GM21515 (cell line): ENCODE measurements at regions not wholly inside any gene's neighbourhood (a gene's known extent, or its start where the extent isn't known, plus 50 kb on each side); places are given as distances from the start of the nearest gene placed in this dataset.
"Not testable (repeated sequence)": the region's sequence is repeated elsewhere in the genome, so short reads cannot be mapped to it uniquely, and the experiment has no call there.

Experiments
- ATAC-seq: cut with Tn5 transposase; IDR thresholded peaks from one replicate; pipeline ENCODE4 v1.9.1; 2021; ENCODE audit not compliant: unreplicated experiment

DNA sequence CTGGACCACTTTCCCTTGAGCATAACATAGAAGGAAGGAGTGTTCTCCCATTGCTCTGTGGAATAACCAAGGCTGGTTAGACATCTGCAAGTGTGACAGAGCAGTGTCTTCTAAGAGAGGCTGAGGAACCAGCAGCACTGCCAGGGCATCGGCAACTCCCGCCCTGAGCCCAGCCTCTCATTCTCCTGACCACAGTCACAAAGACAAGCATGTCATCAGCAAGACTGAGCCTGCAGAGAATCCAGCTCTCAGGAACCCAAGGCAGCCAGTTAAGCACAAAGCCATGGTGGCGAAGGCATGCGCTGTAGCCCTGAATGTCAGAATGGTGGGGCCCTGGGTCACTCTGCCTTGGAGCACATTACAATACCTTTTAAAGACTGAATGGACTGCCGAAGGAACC is 253.9 kb downstream of the AGTPBP1 start:
- no peak for ATAC-seq

DNA sequence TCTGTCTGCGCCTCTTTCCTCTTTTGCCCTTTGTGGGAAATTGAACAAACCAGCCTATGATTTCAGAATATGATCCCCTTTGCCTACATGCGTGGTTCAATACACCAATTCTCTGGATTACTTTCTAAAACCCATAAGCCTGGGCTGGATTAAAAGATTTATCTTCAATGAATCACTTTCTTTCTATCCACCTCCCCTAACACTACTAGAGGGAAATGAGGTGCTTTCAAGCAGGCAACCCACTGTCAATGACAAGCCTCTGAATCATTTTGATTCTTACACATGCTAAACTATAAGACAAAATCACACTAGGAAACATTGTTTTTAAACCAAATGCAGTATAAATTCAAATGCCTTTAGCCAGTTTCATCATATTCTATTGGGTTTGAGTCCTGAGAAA is 257.5 kb downstream of the AGTPBP1 start:
- ATAC-seq = no peak

DNA sequence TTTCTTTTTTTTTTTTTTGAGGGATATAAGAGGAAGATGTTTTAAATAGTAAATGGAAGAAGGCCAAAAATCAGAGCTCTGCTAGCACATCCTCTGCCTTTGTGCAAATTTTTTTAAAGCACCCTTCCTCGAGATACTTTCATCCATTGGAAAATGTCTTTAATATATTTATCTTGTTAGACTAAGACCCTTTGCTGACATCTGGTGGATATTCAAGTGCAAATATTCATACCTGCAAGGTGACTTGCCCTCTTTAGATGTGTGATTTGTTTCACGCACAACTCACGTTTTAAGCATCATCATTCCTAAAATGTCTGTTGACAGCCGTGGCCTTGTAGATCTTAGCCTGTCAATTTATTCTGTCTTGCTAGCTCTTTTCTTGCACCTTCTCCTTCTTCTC is 258.5 kb downstream of the AGTPBP1 start:
- no peak for ATAC-seq

DNA sequence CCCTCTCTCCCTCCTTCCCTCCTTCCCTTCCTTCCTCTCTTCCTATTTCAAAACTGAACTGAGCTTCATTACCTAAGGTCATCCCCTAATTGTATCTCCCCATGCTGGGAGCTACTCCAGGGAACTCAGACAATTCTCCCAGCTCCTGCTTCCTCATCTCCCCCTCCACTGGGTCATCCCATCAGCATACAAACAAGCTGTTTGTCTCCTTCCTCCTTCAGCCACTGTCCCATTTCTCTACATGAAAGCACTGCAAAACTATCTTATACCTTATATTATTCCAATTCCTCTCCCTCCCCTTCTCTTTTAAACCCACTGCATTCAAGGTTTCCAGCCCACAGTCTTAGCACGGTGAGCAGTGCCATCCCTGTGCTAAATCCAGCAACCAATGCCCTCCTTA is 262.4 kb downstream of the AGTPBP1 start:
- ATAC-seq = no peak

DNA sequence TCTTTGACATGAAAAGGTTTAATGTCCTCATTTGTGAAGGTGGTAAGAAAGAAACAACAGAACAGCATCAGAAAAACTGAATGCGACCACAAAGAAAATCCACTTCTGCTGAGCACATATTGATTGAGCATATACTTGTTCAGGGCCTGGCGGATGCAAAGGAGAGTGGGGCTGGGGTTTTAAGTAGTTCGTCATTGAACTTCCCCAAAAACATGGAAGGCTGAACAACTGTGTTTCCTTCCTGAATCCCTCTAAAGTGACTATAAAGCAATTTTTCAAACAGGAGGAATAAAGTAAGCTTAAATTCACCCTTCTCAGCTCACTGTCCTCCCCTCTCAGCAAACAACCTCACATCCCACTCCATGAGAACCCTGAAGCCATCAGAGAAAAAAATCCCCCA is 262.9 kb downstream of the AGTPBP1 start:
- ATAC-seq = no peak

DNA sequence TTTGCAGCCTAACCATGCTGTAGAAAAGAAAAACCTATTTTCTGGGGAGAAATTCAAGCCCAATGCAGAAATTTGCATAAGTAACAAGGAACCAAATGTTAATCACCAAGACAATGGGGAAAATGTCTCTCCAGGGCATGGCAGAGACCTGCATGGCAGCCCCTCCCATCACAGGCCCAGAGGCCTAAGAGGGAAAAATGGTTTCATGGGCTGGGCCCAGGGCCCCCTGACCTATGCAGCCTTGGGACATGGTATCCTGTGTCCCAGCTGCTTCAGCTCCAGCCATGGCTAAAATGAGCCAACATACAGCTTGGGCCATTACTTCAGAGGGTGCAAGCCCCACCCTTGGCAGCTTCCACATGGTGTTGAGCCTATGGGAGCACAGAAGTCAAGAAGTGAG is 266.9 kb downstream of the AGTPBP1 start:
- not testable (repeated sequence) for ATAC-seq

DNA sequence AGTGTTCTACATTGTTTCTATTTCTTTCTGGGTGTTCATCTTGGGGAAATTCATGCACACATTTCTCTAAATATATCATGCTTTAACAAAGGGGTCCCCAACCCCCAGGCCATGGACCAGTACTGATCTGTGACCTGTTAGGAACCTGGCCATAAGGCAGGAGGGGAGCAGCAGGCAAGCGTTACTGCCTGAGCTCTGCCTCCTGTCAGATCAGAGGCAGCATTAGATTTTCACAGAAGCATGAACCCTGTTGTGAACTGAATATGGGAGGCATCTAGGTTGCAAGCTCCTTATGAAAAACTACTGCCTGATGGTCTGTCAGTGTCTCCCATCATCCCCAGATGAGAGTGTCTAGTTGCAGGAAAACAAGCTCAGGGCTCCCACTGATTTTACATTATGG is 270.0 kb downstream of the AGTPBP1 start:
- ATAC-seq = no peak

DNA sequence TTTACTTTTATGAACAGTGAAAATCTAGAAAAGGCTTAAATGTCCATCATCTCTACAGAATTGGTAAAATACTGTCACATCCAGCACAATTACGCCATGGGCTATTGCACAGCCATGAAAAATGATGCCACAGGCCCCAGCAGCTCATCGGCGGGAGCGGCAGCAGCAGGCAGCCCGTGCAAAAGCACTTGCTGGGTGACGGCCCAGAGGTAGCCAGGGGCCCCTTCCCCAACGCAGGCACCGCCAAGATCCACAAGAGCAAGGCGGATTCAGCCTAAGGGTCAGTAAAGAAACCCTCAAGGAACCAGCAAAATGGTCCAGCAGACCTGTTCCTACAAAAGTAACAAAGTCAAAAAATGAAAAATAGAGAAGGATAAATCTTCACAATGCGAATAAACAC is 272.7 kb downstream of the AGTPBP1 start:
- no peak for ATAC-seq

DNA sequence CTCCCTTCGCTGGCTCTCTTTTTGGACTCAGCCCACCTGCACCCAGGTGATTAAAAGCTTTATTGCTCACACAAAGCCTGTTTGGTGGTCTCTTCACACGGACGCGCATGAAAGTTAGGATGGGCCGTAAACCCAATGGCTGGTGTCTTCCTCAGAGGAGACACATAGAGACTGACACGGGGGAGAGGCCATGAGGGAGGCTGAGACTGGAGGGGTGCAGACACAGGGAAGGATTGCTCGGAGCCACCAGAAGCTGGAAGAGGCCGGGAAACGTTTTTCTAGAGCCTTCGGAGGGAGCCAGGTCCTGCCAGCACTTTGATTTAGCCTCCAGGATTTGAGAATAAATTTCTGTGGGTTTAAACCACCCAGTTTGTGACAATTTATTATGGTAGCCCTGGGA is 274.9 kb downstream of the AGTPBP1 start:
- ATAC-seq = no peak

DNA sequence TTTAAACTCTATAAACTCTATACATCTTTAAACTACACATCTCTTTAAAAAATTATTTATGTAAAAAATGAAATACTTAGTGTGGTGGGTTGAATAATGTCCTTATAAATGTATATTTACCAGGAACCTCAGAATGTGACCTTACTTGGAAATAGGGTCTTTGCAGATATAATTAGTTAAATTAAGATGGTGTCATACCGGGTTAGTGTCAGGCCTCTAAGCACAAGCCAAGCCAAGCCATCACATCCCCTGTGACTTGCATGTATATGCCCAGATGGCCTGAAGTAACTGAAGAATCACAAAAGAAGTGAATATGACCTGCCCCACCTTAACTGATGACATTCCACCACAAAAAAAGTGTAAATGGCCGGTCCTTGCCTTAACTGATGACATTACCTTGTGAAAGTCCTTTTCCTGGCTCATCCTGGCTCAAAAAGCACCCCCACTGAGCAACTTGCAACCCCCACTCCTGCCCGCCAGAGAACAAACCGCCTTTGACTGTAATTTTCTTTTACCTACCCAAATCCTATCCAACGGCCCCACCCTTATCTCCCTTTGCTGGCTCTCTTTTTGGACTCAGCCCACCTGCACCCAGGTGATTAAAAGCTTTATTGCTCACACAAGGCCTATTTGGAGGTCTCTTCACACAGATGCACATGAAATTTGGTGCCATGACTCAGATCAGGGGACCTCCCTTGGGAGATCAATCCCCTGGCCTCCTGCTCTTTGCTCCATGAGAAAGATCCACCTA is 283.5 kb downstream of the AGTPBP1 start:
- not testable (repeated sequence) for ATAC-seq

DNA sequence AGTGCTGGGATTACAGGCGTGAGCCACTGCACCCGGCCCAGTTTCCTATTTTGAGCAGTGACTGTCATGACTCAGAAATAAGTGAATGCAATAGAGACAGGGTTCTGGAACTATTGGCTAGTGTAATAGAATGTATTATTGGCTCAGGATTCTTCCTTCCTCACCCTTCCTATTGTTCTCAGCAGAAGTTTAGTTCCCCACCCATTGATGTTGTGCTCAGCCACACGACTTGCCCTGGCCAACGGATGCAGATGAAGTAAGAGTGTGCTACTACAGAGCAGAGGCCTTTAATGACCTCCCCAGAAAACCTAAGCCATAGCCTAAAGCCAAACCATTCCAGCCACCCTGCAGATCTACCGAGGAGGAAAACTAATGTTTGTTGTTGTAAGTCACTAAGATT is 287.9 kb downstream of the AGTPBP1 start:
- ATAC-seq = no peak

DNA sequence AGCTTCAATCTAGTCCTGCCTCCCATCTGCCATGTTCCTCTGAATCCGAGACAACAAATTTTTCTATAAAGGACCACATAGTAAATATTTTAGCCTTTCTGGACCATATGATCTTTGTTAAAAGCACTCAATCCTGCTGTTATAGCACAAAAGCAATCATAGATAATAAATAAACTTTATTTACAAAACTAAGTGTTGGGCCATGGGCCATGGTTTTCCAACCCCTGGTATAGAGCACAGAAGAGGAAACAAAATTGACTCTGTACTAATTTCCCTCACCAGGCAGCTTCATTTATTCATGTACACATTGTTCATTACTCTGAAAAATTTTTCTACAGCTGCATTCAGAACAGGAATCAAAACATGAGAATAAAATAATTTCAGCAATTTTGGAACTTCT is 288.9 kb downstream of the AGTPBP1 start:
- no peak for ATAC-seq

DNA sequence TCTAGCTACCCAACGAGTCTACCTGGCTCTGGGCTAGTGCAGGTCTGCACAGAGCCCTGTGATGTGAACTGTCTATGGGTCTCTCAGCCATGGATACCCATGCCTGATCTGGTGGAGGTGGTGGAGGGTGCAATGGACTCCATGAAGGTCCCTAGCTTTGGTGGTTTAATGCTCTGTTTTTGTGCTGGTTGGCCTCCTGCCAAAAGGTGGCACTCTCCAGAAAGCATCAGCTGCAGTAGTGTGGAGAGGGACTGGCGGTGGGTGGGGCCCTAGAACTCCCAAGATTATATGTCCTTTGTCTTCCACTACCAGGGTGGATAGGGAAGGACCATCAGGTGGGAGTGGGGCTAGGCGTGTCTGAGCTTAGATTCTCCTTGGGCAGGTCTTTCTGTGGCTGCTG is 290.1 kb downstream of the AGTPBP1 start:
- no peak for ATAC-seq

DNA sequence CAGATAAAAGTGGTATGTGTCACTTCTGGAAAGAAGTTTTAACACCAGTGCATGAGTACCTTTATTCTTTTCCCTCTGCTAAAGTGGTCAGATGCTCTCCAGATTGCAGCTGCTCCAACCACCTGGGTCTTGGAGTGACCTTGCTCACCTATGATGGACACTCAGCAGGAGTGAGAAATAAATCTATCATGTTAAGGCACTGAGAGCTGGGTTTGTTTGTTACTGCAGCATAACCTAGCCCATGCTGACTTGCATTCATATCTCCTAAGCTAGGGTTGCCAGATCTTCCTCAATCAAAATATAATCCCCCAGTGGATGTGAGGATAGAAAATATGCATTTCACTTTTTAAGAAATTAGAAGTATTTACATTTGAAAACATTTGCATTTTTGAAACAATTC is 295.9 kb downstream of the AGTPBP1 start:
- ATAC-seq = no peak

DNA sequence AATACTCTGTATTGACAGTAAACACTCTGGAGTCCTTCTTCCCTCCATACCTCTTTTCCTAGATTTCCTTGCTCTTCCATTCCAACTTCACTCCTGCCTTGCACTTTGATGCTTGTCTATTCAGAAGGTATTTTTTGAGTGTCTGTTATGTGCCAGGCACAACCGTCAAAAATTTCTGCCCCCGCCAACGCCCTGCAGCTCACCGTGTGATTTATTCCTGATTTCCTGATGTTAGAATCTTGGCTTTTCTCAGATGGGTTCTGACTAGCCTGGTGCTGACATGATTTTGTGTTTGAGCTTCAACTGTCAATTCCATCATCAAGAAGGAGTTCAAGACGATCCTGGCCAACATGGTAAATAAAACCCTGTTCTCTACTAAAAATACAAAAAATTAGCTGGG is 297.5 kb downstream of the AGTPBP1 start:
- ATAC-seq = no peak

DNA sequence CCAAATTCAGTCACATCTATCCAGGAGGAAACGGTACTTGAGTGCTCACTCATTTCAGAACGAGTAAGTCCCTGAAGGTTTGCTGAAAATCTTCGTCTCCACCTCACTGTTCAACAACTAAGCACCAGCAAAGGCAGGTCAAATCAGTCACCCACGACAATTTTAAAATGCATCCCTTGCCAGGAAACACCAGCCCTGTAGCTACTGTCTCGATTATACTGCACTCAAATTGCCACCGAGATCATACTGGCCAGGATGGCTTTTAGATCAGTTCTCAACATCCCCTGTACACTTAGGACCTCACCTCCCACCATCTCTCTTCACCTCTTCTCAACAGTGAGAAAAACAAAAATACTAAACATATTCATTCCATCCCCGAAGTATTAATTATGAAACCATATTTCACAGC is 298.6 kb downstream of the AGTPBP1 start:
- ATAC-seq = peak; percentile 64

DNA sequence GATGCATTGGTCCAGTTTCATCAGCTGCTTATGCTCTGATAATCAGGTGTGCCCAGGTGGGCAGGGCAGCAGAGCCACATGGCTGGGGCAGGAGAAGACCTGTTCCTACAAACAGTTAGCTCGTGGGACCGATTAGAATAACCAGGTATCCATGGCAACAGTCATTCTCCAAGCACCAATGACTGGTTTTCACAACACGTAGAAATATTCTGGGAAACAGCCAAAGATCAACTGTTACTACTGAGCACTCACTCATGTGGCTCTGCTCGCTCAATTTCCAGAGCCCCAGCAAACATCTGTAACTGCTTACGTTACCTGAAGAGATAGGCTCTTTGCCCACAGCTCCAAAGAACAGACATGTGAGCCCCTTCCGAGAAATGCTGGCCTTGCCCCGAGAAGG is 302.0 kb downstream of the AGTPBP1 start:
- ATAC-seq = no peak

DNA sequence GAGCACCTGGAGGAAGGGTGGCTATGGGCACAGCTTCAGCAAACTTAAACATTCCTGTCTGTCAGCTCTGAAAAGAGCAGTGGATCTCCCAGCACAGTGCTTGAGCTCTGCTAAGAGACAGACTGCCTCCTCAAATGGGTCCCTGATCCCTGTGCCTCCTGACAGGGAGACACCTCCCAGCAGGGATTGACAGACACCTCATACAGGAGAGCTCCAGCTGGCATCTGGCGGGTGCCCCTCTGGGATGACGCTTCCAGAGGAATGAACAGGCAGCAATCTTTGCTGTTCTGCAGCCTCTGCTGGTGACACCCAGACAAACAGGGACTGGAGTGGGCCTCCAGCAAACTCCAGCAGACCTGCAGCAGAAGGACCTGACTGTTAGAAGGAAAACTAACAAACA is 307.8 kb downstream of the AGTPBP1 start:
- not testable (repeated sequence) for ATAC-seq

DNA sequence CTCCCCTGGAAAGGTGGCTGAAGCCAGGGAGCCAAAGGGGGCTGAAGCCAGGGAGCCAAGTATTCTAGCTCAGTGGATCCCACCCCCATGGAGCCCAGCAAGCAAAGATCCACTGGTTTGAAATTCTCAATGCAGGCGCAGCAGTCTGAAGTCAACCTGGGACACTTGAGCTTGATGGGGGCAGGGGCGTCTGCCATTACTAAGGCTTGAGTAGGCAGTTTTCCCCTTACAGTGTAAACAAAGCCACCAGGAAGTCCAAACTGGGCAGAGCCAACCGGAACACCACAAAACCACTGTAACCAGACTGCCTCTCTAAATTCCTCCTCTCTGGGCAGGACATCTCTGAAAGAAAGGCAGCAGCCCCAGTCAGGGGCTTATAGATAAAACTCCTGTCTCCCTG is 308.2 kb downstream of the AGTPBP1 start:
- ATAC-seq = not testable (repeated sequence)

DNA sequence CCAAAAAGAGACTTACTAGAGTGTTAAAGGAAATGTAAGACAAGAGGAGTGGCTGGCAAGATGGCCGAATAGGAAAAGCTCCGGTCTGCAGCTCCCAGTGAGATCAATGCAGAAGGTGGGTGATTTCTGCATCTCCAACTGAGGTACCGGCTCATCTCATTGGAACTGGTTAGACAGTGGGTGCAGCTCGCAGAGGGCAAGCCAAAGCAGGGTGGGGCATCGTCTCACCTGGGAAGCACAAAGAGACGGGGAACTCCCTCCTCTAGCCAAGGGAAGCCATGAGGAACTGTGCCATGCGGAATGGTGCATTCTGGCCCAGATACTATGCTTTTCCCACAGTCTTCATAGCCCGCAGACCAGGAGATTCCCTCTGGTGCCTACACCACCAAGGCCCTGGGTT is 308.7 kb downstream of the AGTPBP1 start:
- ATAC-seq = no peak

DNA sequence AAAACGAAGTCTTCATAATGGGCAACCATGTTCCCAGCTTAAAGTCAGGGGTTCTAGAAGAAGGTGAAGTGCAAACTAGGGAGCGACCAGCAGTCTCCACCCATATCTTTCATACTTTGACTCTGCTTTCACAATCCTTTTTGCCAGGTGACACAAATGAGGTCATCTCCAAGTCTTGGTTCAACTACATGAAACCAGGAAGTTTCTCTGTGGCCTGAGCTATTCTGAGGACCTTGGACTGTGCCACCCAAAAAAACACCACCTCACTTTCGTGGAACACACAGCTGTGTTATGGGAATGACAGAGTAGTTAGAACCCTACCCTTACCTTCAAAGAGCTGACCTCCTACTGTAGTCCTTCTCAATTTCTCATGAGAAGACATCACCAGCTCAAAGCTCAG is 309.2 kb downstream of the AGTPBP1 start:
- no peak for ATAC-seq

DNA sequence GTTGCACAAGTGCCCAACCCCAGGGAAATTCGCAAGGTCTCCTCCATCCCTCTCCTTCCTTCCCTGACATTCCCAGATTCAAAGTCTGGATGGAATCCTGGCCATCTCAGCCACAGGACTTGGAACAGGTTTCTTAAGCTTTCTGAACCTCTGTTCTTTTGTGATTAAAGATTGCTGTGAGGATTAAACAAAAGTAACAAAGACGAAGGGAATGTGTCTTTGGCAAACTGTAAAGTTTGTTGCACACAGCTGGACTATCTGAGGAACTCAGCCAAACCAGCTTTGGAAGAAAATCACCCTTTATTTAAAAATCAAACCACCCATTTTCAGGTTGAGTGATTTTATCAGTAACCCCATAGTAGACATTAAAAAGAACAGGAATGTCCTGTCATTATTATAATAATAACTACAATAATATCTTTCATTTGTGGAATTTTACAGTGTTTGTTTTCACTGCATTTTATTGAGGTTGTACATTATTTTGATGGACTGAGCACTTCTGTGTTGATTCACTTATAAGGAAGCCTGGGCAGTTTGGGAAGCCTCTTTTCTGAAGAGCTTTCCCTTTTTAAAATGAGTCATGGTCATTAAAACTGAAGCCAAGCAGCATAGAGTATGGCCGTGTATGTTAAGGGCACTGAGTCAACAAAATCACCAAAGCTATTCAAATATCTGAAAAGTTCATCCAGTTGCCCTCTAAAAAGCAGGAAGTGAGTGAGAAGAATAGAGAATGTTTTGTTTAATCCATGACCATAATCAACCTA is 310.2 kb downstream of the AGTPBP1 start:
- no peak for ATAC-seq
